Adrenal gland (tissue), 5 donors: ENCODE measurements at regions not wholly inside any gene's neighbourhood (a gene's known extent, or its start where the extent isn't known, plus 50 kb on each side); places are given as distances from the start of the nearest gene placed in this dataset.

Source experiments
- POLR2A ChIP-seq, 2 donors: fragments of 450-650 bp; IDR thresholded peaks; one replicate each; pipeline ENCODE4 v1.6.1; 2017; ENCODE audit warnings: antibody characterized with exemption in 2 of 2, mild to moderate bottlenecking in 2 of 2, moderate library complexity in 1 of 2
- TF ChIP-seq, protein P1 (sequence below), 6 experiments: fragments of 450-650 bp in 4 of 6; fragments of 200-600 bp in 2 of 6; sonication (generic) in 1 of 6; IDR thresholded peaks; 1 replicate in 5 of 6; 2 replicates in 1 of 6; pipeline versions ENCODE4 v1.5.1 to v1.8.0; 2016 to 2021; ENCODE audit warnings: antibody characterized with exemption in 6 of 6, mild to moderate bottlenecking in 2 of 6, moderate library complexity in 1 of 6
- donor health status: DM: no; HTN: no; CAD: no.

DNA sequence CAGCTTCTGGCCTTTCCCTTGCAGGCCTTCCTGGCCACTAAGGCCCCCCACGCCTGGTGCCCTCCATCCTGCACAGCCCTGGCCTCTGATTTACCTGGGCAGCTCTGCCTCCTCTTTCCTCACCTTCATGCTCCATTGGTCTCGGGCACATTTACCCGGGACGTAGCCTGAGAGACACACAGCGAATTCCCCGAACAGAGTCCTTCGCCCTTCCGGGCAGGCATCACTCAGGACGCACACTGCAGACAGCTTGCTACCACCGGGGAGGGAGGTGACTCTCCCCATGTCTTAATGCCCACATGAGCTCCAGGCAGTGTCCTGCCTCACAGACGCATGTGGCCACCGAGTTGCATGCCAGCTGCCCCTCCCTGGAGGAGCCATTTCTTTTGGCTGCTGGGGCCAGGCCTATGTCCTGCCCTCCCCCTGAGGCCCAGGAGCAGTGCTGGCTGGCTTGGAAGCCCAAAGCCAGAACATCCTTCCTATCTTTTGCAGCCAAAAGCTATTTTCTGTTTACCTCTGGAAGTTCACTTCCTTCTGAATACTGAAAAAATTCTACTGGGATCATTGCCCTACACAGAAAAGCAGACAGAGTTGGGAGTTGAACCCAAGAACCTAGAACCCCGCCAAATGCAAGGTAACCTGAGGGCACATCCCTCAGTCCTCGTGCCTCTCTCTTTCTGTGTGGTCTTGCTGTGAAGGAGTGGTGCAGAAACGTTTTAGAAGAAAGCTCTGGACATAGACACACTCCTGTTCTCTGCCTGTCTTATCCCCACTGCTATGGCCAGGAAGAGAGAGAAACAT lies 209.5 kb downstream of the TOMM20 start:
- TF ChIP-seq, protein P1, sequence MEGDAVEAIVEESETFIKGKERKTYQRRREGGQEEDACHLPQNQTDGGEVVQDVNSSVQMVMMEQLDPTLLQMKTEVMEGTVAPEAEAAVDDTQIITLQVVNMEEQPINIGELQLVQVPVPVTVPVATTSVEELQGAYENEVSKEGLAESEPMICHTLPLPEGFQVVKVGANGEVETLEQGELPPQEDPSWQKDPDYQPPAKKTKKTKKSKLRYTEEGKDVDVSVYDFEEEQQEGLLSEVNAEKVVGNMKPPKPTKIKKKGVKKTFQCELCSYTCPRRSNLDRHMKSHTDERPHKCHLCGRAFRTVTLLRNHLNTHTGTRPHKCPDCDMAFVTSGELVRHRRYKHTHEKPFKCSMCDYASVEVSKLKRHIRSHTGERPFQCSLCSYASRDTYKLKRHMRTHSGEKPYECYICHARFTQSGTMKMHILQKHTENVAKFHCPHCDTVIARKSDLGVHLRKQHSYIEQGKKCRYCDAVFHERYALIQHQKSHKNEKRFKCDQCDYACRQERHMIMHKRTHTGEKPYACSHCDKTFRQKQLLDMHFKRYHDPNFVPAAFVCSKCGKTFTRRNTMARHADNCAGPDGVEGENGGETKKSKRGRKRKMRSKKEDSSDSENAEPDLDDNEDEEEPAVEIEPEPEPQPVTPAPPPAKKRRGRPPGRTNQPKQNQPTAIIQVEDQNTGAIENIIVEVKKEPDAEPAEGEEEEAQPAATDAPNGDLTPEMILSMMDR (IDR thresholded peaks at IDR 0.05): no peak
- no peak for TF ChIP-seq POLR2A (IDR thresholded peaks at IDR 0.05)
